TTC549 (cell line): ENCODE measurements at regions not wholly inside any gene's neighbourhood (a gene's known extent, or its start where the extent isn't known, plus 50 kb on each side); places are given as distances from the start of the nearest gene placed in this dataset.

Experiments
- FAIRE-seq: peaks from 2 replicates; lab custom pipeline; 2012; peaks lifted over from hg19 to GRCh38; lab: Jason Lieb, UNC

DNA sequence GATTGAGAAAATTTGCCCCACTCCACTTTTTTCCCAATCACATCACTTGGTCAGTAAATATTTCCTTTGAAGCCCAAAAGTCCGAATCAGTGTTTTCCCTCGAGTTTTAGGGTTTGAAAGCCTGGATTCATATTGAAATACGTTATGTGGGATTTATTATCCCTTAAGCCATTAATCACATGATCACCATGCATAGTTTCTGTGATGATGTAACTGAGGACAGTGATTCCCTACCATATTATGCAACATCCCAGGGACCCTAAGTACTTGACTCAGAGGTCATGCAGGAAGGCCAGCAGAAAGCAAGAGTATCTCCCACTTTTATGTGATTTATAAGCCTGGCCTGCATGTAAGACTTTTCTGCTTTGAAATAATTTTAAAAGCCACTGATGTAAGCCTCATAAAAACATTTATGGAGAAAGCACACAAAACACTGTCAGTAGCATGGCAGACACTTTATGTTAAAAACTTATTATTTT is 630.6 kb upstream of the ZWINT start:
- no peak for FAIRE-seq

- FAIRE-seq: no peak
These were observed 614.5 kb upstream of the ZWINT start for GRCh38 chr10:56975513-56975912.

GRCh38 chr10:56973766-56974165 is 612.7 kb upstream of the ZWINT start:
- no peak for FAIRE-seq

DNA sequence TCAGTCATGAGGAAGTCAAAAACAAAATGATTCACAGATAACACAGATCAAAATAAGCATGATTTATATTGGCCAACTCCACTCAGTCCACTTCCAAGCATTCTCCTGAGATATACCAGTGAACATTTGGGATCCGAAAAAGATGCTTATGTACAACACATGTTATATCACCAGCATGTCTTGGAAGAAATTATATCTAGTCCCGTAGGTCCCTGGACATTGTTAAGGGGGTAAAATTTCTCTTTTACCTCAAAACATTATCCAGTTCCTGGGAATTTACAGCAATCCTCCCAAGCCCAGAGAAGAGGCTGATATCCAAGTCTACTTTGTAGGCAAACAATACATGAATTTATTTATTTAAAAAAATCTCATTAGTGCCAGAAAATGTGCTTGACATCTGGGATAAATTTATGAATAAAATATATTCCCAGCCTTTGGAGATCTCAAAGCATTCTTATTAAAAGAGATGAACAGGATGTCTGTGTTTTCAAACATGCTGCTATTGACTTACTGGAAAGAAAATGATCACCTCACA is 582.2 kb upstream of the ZWINT start:
- FAIRE-seq: no peak

DNA sequence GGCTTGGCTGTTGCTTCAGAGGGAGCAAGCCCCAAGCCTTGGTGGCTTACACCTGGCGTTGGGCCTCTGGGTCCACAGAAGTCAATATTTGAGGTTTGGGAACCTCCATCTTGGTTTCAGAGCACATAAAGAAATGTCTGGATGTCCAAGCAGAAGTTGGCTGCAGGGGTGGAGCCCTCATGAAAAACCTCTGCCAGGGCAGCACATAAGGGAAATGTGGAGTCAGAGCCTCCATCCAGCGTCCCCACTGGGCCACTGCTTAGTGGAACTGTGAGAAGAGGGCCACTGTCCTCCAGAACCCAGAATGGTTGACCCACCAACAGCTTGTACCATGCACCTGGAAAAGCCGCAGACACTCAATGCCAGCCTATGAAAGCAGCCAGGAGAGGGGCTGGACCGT is 573.5 kb upstream of the ZWINT start:
- FAIRE-seq: no peak

DNA sequence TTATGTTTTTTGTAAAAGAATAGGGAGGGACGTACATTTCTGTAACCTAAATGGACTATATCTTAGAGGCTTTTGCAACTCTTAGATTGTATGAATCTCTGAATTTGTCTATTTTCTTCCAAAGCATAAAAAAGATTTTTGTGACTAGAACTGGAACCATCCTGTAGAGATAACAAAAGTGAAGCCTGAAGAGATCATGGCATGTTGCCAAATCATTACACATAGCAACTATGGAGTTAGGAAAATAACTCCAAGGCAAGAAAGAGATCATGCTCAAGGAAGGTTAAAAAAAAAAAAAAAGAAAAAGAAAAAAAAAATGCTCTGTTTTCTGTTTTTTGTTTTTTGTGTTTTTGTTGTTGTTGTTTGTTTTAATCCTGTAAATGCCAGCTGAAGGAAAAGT is 567.7 kb upstream of the ZWINT start:
- FAIRE-seq: no peak

DNA sequence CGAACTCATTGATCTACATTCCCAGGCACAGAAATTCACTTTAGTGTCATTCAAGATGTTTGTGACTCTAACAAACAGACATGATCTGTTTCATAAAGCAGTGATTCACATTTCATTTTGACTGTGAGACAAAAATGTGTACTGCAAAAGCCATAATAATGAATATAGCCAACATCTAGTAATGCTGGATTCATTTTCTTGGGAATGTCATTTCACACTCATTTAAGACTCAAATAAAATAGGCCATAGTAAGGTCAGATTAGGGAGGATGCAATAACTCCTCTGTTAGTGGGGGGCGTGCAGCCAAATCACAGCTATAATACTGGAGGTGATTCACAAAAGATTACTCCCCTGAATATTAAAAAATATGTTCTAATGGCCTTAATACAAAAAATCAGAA is 566.6 kb upstream of the ZWINT start:
- no peak for FAIRE-seq

DNA sequence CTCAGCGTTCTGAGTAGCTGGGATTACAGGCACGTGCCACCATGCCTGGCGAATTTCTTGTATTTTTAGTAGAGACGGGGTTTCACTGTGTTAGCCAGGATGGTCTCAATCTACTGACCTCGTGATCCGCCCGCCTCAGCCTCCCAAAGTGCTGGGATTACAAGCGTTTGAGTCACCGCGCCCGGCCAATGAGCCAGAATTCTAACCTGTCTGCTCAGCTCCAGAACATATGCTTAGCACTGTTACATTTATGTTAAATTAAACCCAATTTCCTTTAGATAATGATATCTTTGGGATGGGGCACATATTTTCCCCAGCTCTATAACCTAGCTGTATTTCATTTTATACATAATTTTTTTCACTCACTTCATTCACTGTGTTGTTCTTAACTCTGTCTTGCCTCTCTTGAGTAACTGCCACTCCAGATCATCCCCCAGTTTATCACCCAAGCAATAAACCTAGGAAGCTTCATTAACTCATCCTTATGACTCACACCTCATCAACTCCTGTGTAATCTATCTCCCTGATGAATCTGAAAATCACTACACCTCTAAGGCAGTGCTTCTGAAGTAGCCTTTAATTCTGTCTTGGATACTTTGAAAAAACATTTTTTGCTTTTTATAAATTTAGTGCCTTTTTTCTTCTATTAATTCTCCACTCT is 559.7 kb upstream of the ZWINT start:
- FAIRE-seq: no peak

DNA sequence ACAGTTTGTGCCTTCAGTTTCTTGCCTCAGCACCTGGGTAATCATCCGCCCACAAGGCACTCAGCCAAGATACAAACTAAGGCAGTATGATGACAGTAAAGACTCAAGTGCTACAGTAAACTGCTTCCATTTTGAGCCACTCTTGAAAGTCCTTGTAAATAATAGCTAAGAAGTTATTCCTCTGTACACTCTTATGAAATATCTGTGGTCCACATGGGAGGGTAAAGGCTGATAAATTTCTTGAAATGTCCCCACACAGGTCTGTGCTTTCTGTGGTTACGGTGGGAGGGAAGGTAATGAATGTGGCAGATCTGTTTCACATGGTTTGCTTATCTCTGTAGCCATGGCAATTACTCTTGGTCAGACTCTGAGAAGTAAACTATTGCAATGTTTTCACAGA is 551.0 kb upstream of the ZWINT start:
- no peak for FAIRE-seq

- no peak for FAIRE-seq
These were observed 544.0 kb upstream of the ZWINT start for GRCh38 chr10:56905051-56905450.

- no peak for FAIRE-seq
These were observed 541.5 kb upstream of the ZWINT start for GRCh38 chr10:56902554-56902953.

DNA sequence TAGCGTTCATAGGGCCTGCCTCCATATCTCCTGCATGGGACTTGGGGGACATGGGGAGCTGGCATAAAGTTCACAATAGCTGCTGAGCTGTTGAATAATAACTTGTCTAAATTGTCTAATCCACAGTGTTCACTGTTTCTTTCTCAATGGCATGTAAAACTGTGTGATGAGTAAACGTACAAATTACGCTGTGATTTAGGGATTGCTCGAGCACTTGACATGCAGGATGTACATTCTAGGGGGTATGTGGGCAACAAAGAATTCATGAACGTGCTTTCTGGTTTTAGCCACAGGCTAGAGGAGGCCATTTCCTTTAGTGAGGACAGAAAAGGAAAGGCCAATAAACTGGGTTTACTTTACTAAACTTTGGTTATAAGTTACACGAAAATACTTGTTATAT is 534.2 kb upstream of the ZWINT start:
- no peak for FAIRE-seq

DNA sequence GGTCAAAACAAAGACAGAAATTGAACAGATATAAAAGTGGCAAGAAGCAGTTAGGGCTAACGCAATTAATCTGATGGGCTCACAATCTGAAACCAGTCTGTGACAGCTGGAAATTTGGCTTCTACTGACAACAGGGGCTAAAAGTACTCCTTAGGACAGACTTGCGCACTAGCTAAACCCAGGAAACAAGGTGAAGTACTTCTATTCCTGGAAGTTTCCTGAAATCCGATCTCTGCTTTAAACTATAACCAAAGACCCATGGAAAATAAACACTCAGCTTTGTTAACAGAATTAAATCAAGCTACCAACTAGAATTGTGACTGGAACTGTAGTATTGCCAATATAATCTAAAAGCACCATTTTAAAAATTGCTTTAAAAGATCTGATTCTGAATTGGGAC is 520.2 kb upstream of the ZWINT start:
- FAIRE-seq: no peak

DNA sequence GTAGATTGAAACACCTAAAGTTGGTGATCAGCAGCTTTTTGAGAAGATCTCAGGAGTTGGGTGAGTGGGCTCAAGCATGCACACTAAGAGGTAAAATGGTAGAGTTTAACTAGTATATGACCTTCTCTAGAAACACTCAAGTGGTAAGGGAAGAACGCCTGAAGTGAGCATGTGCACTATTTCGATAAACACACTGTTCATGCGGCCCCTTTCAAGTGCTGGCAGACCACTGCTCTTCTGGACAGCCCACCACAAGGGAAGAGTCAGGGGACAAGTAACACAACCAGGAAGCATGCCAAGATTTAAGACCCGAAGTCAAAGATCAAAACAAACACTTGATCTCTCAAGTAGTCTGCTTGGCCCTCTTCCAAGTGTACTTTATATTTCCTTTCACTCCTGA is 519.5 kb upstream of the ZWINT start:
- no peak for FAIRE-seq

DNA sequence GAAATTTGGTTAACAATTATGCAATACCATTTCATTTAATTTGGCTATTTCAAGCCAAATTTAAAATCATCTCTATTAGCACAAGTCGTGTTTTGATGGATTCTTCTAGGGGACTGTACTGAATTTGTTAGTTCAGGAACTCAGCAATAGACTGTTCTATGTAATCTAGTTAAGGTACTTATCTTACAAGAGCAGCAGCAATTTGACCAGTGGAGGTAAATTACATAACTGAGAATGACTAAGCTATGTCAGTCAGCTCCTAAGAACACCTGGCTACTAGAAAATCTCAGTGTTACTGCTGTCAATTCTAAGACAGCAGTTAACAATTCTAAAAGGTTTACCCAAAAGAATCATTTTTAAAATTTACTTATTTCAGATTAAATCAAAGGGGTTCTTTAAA is 513.9 kb upstream of the ZWINT start:
- FAIRE-seq: no peak

DNA sequence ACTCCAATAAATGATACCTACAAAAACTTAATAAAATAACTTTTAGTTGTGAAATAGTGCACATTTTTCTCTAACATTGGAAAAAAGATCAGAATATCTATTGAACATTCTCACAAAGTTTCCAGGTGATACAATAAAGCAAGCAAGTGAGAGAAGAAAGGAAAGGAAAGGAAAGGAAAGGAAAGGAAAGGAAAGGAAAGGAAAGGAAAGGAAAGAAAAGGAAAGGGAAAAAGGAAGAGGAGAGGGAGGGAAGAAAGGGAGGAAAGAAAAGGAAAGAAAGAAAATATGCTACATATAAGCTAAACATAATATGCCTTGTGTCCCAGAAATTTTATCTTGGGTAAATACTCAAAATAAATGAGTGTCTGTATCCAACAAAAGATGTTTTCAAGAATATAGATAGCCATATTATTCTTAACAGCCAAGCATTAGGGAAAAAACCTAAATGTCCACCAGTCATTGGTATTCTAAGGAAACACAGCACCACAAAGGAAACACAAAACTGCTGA is 510.2 kb upstream of the ZWINT start:
- FAIRE-seq: no peak

DNA sequence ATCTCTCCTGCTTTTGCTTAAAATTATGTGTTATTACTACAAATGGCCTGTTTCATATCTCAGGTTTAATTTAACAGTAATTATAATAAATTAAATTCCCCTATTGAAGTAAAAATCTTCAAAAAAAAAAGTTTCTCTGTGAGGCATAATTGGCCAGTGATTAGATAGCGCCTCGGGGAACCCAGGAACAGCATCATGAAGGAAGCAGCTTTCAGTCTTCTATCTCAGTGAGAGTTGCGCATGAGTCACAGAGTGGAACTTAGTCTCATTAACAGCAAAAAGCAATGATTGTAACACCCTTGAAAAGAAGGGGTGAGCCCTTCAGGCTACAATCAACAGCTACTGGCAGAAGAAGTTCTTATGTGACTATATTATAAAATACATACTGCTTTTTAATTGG is 506.2 kb upstream of the ZWINT start:
- FAIRE-seq: no peak

- FAIRE-seq: no peak
These were observed 495.5 kb upstream of the ZWINT start for GRCh38 chr10:56856569-56856968.

GRCh38 chr10:56844978-56845529 is 484.0 kb upstream of the ZWINT start:
- no peak for FAIRE-seq

DNA sequence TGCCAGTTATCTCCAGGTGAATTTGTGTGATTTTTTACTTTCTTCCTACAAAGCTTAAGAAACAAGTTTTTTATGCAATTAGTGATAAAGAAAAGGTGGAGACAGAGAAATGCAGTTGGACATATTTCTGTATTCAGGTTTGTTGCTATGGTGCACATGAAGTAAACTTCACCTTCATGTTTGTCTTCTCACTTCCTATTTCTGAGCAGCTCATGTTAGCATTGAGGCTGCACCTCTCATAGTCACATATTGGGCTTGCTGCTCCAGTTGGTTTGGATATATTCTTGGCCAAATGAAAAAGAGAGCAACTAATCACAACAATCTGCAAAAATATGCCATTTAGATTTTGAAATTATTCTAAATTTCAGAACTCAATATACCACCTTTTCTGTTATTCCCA is 475.6 kb upstream of the ZWINT start:
- FAIRE-seq: no peak

DNA sequence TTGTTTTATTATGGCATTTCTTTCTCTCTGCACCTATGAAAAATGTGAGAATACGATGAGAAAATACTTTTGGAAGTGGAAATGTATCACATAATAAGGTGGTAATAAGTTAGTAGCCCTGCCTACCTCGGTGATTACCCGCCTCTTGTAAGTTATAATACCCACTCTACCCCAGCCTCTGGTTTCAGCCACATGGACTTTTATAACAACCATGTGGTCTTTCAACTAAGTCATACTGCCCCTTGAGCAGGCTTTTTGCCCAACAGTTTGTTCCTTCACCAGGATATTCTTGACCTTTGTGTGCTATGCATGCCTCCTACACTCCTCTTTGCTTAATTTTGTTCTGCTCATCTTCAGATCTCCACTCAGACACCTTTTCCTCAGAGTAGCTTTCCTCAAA is 470.6 kb upstream of the ZWINT start:
- FAIRE-seq: no peak

GRCh38 chr10:56823849-56824248 is 462.8 kb upstream of the ZWINT start:
- no peak for FAIRE-seq

DNA sequence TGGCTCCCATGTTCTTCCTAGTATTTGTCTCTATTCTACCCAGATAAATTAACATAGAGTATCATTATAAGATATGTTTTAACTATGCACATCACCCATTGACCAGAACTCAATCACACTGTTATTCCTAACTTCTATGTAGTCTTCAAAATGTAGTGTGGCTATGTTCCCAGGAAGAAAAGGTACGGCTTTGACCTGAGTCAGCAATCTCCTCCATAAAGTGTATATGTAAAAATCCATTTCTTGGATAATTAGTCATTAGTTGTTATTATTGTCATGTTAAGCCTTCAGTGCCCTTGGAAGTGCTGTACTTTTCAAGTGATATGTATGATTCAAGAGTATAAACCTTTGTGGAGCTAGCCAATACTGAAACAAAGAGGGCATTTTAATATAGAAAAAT is 444.0 kb upstream of the ZWINT start:
- no peak for FAIRE-seq

DNA sequence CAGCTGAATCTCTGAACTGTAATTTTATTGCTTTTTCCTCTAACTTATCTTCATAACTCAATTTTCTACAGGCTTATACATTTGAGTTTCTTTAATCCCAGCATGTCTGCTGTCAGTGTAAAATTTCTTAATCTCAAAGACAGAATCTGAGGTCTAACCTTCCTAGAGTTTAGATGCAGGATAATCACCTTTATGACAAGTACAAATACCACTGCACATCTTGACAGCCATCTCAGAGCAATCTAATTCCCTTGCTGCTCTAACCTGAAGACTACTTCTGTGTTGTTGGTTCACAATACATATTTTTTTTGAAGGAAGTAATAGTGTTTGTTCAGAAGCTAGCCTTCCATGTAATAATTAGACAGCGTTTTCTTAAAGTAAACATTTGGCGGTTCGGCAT is 424.2 kb upstream of the ZWINT start:
- FAIRE-seq: no peak
